SK-N-SH (cell line): ENCODE measurements at regions not wholly inside any gene's neighbourhood (a gene's known extent, or its start where the extent isn't known, plus 50 kb on each side); places are given as distances from the start of the nearest gene placed in this dataset.

ENCODE experiments used
- FOXM1 ChIP-seq: IDR thresholded peaks from 2 replicates; pipeline ENCODE4 v1.4.0; 2012; ENCODE audit warnings: low read depth, mild to moderate bottlenecking
- RAD21 ChIP-seq: IDR thresholded peaks from 2 replicates; pipeline ENCODE4 v1.6.1; 2012; ENCODE audit warnings: mild to moderate bottlenecking, low read length
- TF ChIP-seq, protein P1 (sequence below): fragments of 200-600 bp; sonication (generic); IDR thresholded peaks from 2 replicates; pipeline ENCODE4 v1.6.1; 2017; ENCODE audit warnings: antibody characterized with exemption, mild to moderate bottlenecking, moderate library complexity
- TF ChIP-seq, protein P2 (sequence below): IDR thresholded peaks from 2 replicates; pipeline ENCODE4 v1.4.0; 2012; ENCODE audit warnings: low read depth, borderline replicate concordance

DNA sequence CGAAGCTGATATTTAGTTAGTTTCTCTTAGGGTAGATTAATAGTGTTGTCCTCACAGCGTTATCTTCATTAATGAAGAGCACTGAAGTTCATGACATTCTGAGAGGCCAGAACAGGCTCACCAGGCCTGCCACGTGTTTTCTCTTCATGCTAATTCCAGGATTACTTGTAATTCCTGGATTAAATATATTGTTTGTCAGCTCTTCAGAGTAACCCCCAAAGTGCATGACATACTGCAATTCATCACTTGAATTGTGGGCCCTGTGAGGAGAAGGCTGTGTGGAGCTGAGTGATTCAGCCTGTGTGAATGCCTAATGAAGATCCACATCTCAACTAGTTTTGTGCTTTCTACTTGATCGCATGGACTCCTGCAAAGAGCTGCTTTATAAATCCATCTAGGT is 401.0 kb upstream of the ADAMTSL1 start:
- no peak for TF ChIP-seq FOXM1
- TF ChIP-seq, protein P1, sequence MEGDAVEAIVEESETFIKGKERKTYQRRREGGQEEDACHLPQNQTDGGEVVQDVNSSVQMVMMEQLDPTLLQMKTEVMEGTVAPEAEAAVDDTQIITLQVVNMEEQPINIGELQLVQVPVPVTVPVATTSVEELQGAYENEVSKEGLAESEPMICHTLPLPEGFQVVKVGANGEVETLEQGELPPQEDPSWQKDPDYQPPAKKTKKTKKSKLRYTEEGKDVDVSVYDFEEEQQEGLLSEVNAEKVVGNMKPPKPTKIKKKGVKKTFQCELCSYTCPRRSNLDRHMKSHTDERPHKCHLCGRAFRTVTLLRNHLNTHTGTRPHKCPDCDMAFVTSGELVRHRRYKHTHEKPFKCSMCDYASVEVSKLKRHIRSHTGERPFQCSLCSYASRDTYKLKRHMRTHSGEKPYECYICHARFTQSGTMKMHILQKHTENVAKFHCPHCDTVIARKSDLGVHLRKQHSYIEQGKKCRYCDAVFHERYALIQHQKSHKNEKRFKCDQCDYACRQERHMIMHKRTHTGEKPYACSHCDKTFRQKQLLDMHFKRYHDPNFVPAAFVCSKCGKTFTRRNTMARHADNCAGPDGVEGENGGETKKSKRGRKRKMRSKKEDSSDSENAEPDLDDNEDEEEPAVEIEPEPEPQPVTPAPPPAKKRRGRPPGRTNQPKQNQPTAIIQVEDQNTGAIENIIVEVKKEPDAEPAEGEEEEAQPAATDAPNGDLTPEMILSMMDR, result no peak
- no peak for TF ChIP-seq RAD21
- TF ChIP-seq, protein P2, sequence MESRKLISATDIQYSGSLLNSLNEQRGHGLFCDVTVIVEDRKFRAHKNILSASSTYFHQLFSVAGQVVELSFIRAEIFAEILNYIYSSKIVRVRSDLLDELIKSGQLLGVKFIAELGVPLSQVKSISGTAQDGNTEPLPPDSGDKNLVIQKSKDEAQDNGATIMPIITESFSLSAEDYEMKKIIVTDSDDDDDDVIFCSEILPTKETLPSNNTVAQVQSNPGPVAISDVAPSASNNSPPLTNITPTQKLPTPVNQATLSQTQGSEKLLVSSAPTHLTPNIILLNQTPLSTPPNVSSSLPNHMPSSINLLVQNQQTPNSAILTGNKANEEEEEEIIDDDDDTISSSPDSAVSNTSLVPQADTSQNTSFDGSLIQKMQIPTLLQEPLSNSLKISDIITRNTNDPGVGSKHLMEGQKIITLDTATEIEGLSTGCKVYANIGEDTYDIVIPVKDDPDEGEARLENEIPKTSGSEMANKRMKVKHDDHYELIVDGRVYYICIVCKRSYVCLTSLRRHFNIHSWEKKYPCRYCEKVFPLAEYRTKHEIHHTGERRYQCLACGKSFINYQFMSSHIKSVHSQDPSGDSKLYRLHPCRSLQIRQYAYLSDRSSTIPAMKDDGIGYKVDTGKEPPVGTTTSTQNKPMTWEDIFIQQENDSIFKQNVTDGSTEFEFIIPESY, result no peak
